ENCODE measurements at regions not wholly inside any gene's neighbourhood (a gene's known extent, or its start where the extent isn't known, plus 50 kb on each side); places are given as distances from the start of the nearest gene placed in this dataset.

GRCh38 chr12:43104494-43104893 is 447.5 kb downstream of the ADAMTS20 start:
- TF ChIP-seq CTCF (conservative IDR thresholded peaks at IDR 0.05; ENCODE audit: low read length) = no peak
- no peak for DNase-seq (ENCODE audit: low read depth)
- H3K4me3 ChIP-seq (ENCODE audit: low read length) = no peak overlapping the region

GRCh38 chr12:43103866-43104265 is 448.1 kb downstream of the ADAMTS20 start:
- no peak for TF ChIP-seq CTCF (conservative IDR thresholded peaks at IDR 0.05; ENCODE audit: low read length)
- DNase-seq (ENCODE audit: low read depth) = no peak
- H3K4me3 ChIP-seq (ENCODE audit: low read length) = no peak overlapping the region

- no peak overlapping the region for H3K4me3 ChIP-seq (ENCODE audit: low read length)
- TF ChIP-seq CTCF (conservative IDR thresholded peaks at IDR 0.05; ENCODE audit: low read length) = no peak
- DNase-seq (ENCODE audit: low read depth) = no peak
These were observed 449.3 kb downstream of the ADAMTS20 start for GRCh38 chr12:43102546-43103264.

- no peak for DNase-seq (ENCODE audit: low read depth)
- H3K4me3 ChIP-seq (ENCODE audit: low read length) = no peak overlapping the region
- no peak for TF ChIP-seq CTCF (conservative IDR thresholded peaks at IDR 0.05; ENCODE audit: low read length)
These were observed 451.8 kb downstream of the ADAMTS20 start for GRCh38 chr12:43100231-43100630.

GRCh38 chr12:43099691-43100163 is 452.3 kb downstream of the ADAMTS20 start:
- DNase-seq (ENCODE audit: low read depth) = no peak

GRCh38 chr12:43098766-43099550 is 453.0 kb downstream of the ADAMTS20 start:
- H3K4me3 ChIP-seq (ENCODE audit: low read length) = no peak overlapping the region
- no peak for DNase-seq (ENCODE audit: low read depth)
- no peak for TF ChIP-seq CTCF (conservative IDR thresholded peaks at IDR 0.05; ENCODE audit: low read length)

More at GRCh38 chr12:43099691-43100163, 452.3 kb downstream of the ADAMTS20 start:
- H3K4me3 ChIP-seq (ENCODE audit: low read length) = no peak overlapping the region
- no peak for TF ChIP-seq CTCF (conservative IDR thresholded peaks at IDR 0.05; ENCODE audit: low read length)

Data from AG10803 (cell line).